RPMI8226 (cell line): ENCODE measurements at regions not wholly inside any gene's neighbourhood (a gene's known extent, or its start where the extent isn't known, plus 50 kb on each side); places are given as distances from the start of the nearest gene placed in this dataset.

Source experiments
- DNase-seq: peaks from one replicate; pipeline ENCODE4 v3.0.0-alpha.2; 2015

DNA sequence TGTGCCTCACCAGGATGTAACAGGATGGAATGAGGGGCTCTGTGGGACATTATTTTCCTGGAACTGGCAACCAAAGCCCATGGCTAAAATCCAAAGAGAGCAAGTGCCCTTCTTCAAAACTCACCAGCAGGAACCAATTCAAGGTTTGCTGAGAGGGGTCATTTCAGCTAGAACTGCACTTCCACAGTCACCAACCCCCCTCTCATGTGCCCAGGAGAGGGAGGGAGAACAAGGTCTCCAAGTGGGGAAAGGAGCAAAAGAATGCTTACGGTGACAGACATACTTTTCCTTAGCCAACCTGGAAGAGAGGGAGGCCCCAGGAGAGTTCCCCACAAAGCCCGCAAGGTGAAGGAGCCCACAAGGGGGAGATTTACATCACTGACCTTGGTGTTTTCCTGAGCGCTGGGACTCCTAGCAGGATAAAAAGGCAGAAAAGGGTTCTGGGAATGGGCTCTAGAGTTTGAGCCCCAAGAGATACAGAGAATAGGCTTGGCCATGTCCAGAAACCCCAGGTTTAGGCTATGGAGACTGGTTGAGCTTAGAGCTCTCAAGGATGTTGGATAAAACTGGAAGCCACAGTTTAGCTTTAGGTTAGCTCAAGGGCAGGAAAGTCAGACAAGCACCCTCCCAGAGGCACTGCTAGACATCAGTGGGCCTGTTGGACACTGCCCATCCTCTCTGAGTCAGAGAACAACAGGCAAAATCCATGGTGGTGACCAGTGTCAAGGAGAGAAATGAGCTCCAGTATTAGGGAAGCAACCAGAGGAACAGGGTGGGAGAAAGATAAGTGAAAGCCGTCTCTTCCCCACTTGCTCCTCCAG lies 63.9 kb upstream of the GHITM start:
- no peak for DNase-seq

DNA sequence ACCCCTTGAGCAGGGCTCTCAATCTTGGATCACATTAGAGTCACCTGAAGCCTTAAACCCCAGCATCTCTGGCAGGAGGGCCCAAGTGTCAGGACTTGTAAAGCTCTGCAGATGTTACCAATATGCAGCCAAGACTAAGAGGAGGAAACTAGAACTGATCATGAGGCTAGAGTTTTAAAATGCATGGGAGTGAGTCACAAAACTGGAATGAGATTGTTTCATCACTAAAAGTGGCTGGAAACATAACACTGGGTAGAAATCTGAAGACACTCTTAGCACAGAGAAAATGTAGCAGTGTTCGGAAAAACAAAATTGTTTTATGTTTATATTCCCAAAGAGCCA lies 63.3 kb upstream of the GHITM start:
- no peak for DNase-seq

DNA sequence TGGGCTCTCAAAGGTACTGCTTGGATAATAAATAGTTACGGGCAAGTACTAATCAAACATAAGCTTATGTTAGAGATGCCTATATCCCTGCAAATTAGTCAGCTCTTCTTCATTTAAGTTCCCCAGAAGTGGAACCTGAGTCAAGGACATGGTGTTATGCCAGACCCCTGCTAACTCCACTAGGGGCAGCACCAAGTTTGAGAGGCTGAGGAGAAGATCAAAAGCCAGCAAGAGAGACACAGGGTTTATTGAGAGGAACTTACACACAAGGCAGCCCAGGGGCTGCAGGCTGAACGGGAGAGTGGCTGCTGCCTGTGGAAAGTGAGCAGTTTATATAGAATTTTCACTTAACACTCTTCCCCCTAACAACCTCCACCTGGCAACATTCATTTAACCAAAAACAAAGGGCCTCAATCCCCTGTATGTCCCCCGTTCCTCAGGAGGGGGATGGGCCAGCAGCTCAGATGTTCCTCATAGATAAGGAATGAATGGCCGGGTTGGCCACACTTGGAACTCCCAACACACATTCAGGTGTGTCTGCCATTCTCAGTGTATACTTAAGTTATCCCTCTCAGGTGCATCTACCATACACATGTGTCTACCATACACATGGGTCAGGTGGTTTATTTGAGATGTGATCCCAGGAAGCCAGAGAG lies 62.6 kb upstream of the GHITM start:
- no peak for DNase-seq

DNA sequence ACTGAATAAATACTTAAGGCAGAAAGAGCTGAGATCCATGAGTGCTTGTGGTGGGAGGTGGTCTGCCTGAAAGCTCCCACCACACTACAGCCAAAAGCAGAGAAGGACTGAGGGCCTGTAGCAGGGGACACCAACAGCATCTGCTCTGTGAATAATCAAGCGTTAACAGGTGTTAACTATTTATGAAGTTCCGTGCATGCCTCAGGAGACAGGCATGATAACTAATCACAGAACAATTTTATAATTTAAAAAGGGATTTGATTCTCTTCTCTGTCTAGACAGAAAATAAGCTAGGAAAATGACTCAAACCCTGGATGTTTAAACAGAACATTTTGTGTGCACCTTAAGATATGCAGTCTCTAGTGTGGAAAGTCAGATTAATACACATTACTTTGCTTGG lies 61.5 kb upstream of the GHITM start:
- no peak for DNase-seq

DNA sequence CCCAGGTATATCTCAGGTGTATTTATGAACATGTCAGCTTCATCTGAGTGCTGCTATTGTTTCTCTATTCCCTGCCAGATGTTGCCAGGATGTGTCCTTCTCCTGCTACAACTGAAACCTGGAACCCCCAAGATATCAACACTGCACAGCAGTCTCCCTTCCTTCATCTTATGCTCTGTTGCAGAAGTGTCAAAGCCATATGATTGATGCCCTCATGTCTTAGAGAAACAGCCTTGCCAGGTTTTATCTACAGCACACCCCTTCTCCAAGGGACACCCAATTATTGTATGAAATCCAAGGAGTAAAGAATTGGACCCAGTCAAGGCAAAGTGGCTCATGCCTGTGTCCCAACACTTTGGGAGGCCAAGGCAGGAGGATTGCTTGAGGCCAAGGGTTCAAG lies 60.5 kb upstream of the GHITM start:
- no peak for DNase-seq

DNA sequence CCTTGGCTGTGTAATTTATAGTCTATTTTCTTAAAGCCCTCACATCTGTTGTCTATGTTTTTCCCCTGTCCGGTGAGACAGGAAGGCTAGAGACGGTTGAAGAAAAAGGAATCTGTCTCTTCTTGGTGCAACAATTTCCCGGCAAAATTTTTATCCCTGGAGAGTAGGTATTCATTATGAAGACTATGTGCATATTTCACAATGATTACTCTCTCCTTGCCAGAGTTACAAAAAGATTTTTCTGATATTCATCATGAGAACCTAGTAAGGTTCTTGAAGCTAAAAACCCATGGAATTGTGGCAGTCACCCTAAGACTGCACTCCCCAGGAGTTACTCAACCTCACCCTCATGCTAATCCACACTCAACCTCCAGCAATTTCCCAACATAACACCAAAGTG lies 55.0 kb upstream of the GHITM start:
- DNase-seq, result no peak

DNA sequence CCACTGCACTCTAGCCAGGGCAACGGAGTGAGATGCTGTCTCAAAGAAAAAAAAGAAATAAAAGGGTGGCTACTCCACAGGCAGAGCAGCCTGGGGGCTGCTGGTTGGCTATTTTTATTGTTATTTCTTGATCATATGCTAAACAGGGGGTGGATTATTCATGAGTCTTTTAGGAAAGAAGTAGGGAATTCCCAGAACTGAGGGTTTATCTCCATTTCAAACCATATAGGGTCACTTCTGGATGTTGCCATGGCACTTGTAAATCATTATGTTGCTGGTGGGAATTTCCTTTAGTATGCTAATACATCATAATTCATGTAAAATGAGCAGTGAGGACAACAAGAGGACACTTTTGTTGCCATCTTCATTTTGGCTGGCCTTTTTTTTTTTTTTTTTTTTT lies 52.1 kb upstream of the GHITM start:
- DNase-seq, result no peak

DNA sequence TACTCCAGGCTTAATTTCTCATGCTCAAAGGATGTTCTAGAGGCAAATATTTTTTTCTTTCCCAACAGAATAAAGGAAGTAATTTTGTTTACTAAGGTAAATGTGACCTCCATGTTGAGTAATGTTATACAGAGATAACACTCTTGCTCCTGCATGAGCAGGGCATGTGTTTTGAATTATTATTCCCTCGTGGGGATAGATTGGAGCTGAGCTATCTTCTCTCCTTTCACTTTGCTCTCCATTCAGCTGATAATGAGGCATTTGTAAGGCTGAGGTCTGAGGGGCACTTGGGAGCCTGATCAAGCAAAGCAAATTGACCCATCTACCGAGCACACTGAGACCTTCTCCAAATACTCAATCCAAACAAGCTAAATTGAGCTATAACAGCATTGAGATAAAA lies 50.7 kb upstream of the GHITM start:
- DNase-seq, result no peak

DNA sequence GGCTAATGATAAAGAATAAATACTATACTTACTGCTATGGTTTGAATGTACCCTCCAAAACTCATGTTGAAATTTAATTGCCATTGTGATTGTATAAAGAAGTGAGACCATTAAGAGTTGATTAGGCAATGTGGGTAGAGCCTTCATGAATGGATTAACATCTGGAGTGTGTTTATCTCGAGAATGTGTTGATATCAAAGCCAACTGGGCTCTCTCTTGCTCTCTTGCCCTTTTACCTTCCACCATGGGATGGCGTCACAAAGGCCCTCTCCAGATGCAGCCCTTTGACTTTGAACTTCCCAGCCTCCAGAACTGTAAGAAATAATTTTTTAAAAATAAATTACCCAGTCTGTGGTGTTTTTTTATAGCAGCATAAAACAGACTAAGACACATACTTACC lies 50.1 kb upstream of the GHITM start:
- DNase-seq, result no peak
